ENCODE measurements at regions not wholly inside any gene's neighbourhood (a gene's known extent, or its start where the extent isn't known, plus 50 kb on each side); places are given as distances from the start of the nearest gene placed in this dataset.

DNA sequence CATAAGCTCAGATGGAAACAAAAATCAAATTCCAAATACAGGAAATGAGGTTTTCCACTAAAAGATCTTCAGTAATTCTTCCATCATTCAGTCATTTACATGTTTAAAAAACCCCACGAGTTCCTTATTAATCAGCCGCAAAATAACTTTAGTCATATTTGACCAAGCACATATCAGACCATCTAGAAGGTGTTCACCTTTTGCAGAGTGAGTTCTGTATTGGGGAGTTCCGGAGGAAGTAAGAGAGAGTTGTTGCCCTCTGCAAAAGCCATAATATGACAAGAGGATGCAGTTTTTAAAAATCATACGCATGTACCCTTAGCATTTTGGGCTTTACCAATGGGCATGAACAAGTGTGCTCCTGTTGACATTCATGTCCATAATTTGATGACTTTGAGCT lies 61.6 kb downstream of the CCR1 start:
- DNase-seq = no peak

GRCh38 chr3:46146021-46146420 lies 62.1 kb downstream of the CCR1 start:
- DNase-seq = no peak

DNA sequence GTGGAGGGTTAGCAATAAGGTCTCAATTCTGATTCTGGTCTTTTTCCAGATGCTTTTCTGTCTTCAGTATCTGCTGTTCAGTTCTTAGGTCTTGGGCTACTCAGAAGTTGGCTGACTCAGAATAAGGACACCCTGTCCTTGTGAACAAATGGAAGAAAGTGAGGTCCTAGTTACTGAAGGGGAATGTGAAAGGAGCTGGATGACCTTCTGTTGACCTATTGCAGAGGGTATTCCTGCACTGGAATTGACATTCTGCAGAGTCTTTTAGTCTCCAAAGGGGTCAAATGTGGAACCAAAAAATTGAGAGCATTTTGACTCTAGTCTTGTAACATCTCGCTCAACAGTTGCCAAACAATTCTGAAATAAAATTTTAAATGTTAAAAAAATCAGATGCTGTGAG lies 63.0 kb downstream of the CCR1 start:
- DNase-seq = no peak

- DNase-seq = no peak
Measured at GRCh38 chr3:46143951-46144473, 64.1 kb downstream of the CCR1 start.

- no peak for DNase-seq
Measured at GRCh38 chr3:46141813-46142212, 66.3 kb downstream of the CCR1 start.

- DNase-seq = no peak
Measured at GRCh38 chr3:46138581-46138980, 69.5 kb downstream of the CCR1 start.

DNA sequence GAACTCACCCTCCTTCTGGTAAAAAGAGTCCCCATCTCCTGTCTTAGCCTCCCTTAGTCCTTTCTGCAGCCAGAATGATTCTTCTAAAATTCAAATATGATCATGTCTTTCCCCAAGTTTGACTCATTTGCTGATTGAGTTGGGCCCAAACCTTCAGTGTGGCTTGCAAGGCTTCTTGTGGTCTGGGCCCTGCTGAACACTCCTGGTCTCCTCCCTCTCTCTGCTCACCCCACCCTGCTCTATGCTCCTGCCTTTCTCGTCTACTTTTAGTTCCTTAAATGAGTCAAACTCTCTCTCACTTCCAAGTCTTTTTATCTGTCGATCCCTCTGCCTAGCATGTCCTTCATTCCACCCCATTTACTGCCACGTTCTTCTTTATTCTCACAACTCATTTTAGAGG lies 72.6 kb downstream of the CCR1 start:
- no peak for DNase-seq

DNA sequence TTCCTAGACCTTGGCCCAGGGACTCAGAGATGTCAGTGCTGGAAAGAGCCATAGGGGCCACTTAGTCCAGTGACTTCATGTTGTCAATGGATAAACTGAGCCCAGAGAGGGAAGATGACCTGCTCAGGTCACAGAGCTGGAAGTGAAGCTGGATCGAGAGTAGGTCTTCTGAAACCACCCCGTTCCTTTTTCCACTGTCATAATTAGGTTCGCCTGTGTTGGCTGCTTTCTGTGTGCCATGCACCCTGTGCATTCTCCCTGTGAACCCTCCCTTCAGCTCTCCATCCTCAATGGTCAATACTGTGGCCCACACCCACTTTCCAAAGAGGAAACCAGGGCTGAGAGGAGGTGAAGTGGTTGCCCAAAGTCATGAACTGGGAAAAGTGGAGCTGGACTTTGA lies 74.8 kb downstream of the CCR1 start:
- no peak for DNase-seq

DNA sequence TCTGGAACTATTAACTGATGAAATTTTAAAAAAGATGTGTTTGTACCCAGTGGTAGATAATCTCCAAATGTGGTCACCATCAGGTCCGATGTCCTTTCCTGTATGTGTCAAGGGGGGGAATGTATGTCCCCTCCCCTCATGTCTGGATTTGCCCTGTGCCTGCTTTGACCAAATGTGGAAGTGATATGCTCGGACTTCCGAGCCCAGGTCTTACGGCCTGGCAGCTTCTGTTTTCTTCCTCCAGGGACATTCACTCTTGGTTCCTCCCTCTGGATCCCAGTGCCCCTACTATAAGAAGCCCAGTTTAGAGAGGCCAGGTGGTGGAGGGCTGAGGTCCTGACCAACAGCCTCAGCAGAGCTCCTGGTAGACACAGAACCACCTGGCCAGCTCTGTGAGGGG lies 75.5 kb downstream of the CCR1 start:
- DNase-seq = no peak

- DNase-seq = no peak
Measured at GRCh38 chr3:46131884-46132450, 76.1 kb downstream of the CCR1 start.

DNA sequence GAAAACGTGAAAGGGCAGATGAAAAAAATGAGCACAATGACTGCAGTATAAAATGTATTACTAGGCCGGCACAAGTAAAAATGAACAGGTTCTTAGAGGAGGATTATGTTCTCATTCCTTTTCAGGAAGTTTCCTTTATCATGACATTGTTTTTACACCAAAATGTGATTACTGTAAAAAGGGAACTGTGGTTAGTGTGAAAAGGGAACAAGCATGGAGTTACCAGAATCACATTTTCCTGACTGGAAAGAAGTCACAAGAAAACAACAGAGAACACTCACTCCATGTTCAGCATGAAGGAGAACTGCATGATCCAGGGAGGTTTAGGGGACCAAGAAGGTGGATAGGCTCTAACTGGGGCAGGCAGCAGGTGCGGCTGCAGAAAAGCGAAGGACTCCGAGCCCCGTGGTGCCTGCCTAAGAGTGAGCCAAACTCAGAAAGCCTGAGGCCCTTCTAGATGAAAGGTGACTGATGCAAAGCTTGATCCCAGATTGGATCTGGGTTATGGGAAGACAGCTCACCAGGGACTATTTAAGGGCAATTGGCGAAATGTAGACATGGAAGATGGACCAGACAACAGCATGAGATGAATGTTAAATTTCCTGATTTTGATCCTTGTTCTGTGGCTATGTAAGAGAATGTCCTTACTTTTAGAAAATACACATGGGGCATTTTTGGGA lies 77.3 kb downstream of the CCR1 start:
- DNase-seq = no peak

DNA sequence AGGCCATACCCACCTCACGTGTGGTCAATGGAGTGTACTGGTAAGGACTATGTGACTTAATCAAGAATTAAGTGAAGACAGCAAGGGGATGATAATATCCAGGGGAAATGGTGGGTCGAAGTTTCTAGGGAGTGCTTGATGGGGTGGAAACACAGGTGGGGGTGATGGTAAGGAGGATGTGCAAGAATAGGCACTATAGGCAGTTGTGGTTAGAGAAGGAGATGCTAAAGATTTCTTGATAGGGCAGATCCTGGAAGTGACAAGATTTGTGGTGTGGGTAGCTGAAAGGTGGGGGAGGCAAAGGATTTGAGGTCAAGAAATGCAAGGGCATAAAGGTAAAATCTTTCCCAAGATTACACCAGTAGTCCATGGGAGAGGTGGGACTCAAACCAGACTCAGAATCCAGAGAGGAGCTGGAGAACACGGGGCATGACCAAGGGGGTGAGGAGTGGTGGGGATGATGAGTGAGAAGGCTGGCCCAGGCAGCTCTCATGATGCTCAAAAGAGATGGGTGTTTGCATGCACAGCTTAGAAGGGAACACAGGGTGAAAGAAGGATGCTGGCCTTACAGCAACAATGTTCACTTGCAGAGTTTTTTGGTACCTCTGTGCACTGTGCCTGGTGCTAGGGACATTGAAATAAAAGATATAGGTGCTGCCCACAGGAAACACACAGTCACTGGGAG lies 78.4 kb downstream of the CCR1 start:
- no peak for DNase-seq

GRCh38 chr3:46127503-46127902 lies 80.6 kb downstream of the CCR1 start:
- no peak for DNase-seq

DNA sequence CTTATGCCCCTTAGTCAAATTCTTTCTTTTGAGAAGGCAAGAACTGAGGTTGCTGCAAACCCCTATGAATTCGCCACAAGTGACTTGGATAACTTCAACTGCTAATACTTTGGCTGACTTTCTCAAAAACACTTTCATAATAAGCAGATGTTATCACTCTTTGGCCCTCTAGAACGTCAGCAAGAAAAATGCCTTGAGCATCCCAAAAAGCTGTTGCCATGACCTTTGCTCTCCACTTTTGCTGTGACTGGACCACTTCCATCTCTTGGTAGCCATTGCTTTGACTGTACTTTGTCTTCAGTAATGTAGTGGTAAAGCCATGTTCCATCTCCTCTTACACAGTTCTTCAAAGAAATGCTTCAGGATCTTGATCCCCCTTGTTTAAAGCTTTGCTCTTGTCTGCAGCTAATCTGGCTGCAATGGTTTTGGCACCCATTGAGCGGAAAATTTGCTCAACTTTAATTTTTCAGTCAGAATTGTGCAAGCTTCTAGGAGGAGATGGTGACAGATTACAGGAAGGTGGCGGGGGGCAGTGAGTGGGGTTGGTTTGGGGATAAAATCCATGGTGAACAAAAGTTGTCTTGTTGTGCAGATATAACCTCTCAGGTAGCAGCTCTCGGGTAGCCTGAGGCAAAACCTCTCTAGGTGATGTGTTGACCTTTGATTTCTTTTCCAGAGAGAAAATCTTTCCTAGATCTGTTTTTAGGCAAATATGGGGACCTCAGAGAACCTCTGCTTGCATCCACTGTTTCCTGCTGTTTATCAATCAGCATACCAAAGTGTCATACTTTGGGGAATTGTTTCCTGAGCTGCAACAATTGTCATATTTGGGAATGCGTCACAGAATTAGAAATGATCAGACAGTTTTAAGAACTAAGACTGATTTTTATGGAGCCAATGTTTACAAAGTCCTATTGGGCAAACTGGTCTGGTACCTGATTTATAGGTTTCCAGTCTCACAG lies 83.6 kb downstream of the CCR1 start:
- DNase-seq = no peak

- no peak for DNase-seq
Measured at GRCh38 chr3:46123646-46124045, 84.5 kb downstream of the CCR1 start.

DNA sequence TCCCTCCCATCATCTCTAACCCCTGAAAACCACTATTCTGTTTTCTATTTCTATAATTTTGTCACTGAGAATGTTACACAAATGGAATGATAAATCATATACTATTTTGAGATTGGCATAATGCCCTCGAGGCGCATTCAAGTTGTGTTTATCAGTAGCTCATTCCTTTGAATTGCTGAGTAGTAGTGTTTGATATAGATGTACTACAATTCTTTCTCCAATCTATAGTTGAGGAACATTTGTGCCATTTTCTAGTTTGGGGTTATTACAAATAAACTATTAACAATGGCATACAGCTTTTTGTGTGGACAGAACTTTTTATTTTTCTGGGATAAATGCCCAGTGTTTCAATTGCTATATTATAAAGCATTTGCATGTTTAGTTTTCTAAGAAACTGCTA lies 86.0 kb downstream of the CCR1 start:
- DNase-seq = no peak

DNA sequence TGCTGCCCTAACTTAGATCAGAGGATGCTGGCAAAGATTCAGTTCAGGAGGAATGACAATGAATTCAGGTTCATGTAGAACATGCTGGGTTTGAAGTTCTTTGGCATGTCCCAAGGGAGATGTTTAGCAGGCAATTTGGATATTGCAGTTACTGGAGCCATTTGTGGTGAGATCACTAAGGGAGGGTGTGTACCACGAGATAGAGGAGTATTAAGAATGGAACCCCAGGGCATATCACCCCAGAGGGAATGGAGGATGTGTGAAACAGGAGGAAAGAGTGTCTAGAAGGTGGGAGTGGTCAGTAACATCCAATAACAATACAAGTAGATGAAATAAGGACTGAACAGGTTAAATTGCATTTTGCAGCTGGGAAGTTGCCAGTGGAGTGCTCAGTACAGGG lies 87.1 kb downstream of the CCR1 start:
- no peak for DNase-seq

DNA sequence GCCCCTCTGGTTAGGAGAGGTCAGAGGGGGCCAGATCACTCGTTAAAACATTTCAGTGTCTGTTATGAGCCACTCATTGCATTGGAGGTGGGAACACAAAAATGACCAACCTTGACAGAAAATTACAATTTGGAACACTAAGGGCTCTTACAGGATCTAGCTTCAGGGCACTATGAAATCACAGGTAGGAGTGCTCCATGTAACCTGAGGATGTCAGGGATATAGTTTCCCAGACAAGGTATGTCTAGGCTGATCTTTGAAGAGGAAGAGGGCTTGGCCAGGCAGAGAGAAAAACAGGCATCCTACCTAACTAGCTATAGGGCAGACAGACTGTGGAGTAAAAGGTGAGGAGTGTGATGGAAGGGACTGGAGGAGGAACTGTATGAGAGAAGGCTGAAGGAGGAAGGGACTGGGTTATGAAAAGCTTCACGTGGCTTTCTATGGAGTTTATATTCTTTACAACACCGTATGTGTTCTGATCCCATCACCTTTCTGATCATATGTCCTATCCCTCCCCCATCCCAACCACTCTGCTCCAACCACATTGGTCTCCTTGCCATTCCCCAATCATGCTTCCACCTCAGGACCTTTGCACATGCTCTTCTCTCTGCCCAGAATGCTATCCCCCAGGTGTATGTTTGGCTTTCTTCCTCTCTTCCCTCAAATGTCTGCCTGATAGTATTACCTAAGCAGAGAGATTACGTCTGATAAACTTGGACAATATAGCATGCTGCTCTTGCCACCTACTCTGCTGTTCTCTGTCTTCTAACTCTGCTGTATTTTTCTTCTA lies 88.2 kb downstream of the CCR1 start:
- no peak for DNase-seq

- DNase-seq = no peak
Measured at GRCh38 chr3:46119253-46119652, 88.9 kb downstream of the CCR1 start.

DNA sequence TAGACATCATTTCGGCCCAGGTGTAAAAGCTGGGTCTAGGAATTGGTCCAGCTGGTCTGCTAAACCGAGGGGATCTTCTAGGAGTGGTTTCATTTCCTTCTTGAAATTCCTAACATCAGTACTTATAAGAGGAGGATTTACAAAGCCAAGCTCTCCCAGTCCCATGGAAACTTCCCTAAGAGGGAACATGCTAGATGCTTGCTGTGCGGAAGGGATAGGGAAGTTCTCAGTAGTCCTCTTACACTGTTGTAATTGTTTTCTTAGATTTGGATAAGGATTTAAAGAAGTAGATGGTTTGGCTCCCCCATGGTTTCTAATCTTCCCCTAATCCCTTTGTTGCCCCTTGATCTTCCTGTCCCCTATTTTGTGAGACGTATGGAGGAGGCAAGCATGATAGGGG lies 89.7 kb upstream of the XCR1 start:
- DNase-seq = no peak

DNA sequence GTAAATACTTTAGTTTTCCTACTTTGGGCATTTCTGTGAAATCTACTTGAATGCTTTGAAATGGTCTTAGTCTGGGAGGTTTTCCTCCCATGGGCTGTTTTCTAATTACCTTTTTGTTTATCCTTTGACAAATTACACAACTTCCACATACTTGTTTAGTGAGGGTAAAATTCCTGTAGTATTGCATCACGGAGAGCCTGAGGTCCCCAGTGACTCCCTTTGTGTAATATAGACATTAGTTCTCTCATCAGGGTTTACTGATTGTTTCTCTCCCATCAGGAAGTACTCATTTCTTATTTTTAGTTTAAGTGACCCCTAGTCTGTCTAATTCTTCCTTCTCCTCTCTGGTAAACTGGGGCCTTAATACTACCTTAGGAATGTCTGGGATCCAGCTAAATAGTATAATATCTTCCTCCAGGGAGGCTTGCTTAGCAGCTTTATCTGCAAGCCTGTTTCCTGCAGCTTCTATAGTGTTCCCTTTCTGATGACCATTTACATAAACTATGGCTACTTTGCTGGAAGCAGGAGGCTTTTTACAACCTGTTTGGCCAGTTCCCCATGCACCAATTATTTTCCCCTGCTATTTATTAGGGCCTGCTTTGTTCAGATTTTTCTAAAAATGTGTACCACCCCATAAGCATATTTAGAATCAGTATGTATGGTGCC lies 87.2 kb upstream of the XCR1 start:
- no peak for DNase-seq

GRCh38 chr3:46113608-46114007 lies 86.3 kb upstream of the XCR1 start:
- DNase-seq = no peak
